Amygdala (tissue), 56 donors: ENCODE measurements at regions not wholly inside any gene's neighbourhood (a gene's known extent, or its start where the extent isn't known, plus 50 kb on each side); places are given as distances from the start of the nearest gene placed in this dataset.

Experiments used
- DNase-seq, 56 donors: peaks; one replicate each; lab custom pipeline; 2025; lab: John Stamatoyannopoulos, UW

DNA sequence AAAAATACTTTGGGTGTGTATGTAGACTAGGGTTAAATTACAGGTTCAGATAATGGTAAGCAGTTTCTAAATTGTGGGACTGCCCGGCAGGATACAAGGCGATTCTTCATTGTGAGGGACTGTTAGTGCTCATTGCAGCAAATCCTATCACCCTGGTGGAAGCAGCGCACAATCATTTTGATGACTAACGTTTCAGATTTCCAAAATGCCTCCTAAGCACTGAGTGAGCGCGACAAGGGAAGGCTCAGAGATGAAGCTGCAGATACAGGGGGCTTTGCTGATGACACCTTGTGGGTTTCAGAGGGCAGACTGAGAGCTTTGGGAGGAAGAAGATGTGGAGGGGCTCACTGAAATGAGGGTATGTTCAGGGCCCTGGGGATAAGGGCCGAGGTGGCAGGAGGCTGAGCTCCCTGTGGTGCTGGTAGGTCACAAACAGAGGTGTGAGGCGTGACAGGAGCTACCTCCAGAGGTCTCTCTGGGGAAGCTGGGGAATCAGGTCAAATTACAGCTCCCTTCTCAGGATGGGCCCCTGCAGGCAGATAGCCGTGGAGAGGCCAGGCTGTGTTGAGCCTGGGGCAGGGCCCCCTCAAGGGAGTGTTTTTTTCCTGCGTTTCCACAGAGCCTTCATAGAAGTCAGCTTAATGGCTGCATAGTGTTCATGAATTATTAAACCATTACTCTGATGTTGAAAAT is 84.5 kb upstream of the FYN start:
- no peak for DNase-seq

GRCh38 chr6:111958534-111958933 is 85.3 kb upstream of the FYN start:
- DNase-seq, result no peak

DNA sequence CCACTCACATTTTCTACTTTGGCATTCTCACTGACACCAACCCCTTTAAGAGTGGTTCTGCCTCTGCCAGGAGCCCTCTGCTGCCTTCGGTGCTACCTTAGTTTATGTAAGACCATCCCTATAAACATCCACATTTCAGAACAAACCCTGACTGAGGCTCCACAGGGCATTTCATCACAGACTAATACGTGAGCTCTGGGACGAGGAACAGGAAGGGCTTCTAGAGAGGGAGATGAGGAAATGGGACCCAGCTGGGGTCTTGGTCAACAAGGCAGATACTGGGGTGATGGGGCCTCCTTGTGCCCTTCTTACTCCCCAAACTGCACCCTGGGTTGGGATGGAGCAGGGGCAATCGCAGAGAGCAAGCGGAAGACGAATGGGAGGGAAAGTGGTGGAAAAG is 86.5 kb upstream of the FYN start:
- DNase-seq, result no peak

- DNase-seq, result no peak
Measured at GRCh38 chr6:111967131-111967530, 86.8 kb upstream of the CCN6 start.

- no peak for DNase-seq
Measured at GRCh38 chr6:111970426-111970825, 83.5 kb upstream of the CCN6 start.

GRCh38 chr6:111971181-111971841 is 82.6 kb upstream of the CCN6 start:
- no peak for DNase-seq

DNA sequence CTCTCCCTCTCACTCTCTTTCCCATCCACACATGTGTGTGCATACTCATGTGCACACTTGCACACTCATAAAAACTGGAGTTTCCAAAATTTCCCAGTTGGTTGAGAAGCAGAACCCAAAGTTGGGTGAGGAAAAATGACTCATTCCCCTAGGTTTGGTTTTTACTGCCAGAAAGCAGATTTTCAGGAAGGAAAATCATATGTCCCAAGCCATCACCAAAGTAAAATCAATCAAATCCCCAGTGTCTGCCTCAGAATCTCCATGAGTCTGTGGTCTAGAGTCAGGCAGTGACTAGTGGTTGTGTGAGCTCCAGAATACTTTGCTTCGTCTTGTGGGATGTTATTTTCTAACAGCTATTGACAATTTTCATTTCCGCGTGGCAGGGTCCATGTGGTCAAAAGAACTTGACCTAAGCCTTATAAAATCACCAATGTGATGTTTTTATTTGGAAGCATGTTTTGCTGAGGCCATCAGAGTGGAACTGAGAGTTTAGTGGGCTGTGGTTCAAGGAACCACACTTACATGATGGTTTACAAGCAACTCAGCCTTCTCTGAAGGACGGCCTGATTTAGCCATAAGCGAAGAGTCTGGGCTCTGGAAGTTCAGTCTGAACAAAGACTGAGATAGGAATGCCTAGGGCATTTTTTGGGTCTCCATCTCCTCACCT is 81.9 kb upstream of the CCN6 start:
- DNase-seq, result no peak

DNA sequence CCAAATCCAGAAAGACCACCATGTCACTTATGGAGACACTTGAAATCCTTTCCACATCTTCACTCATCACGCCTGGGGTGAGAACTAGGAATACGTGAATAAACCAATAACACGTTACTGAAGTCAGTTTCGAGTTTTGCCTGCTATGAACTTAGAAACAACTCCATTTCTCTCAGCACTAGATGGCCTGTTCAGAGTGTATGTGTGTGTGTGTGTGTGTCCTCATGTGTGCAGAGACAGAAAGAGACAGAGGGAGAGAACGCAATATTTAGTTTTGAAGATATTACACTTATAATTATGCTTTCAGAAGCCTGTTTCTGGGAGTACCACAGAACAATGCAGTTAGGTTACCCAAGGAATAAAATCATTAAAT is 81.2 kb upstream of the CCN6 start:
- DNase-seq, result no peak

DNA sequence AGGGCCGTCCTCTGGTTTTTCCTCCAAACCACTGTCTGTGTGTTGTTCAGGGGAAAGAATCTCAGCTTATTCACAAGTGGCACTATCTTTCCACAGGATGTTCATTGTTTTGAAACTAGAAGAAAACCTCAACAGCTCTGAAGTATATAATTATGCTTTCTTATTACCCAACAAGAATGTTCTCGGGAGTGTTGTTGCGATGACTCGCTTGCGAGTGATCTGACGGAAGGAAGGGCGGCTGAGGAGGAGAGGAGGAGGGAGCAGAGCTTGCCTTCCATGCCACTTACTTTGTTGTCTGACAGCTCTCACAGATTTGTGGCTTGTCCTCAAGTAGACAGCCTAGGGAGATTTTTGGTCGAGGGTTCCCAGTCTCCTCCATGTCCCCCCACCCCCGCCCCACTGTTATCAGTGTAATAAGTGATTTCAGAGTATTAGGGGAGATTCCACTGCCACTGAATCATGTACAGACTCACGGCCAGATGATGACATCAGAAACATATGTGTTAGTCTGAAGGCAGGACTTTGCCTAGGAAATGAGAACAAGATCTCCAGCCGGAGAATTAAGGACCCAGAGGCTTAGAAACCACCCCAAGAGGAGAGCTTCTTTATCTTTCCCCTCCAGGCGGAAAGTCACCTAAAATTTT is 80.7 kb upstream of the CCN6 start:
- no peak for DNase-seq

- DNase-seq, result no peak
Measured at GRCh38 chr6:111973927-111974639, 79.8 kb upstream of the CCN6 start.

DNA sequence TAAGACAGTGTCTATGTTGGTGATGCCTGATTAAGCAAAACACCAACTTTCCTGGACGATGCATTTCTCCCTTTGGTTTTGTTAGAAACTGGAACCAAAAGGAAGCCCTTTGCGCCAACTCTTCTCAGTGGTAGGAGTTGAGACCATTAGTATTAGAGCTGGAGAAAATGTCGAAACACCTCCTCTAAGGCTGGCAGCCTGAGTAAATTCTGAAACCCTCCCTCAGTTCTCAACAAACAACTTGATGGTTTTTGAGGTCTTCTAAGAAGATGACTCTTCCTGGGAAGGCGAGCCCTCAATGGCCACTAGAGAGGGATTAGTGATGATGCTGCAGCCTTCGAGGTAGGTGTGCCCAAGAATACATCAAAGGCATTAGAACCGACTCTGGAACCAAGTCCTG is 78.4 kb upstream of the CCN6 start:
- no peak for DNase-seq

- DNase-seq, result no peak
Measured at GRCh38 chr6:111976139-111976538, 77.8 kb upstream of the CCN6 start.

- no peak for DNase-seq
Measured at GRCh38 chr6:111978532-111979149, 75.3 kb upstream of the CCN6 start.

GRCh38 chr6:111979633-111980032 is 74.3 kb upstream of the CCN6 start:
- no peak for DNase-seq

DNA sequence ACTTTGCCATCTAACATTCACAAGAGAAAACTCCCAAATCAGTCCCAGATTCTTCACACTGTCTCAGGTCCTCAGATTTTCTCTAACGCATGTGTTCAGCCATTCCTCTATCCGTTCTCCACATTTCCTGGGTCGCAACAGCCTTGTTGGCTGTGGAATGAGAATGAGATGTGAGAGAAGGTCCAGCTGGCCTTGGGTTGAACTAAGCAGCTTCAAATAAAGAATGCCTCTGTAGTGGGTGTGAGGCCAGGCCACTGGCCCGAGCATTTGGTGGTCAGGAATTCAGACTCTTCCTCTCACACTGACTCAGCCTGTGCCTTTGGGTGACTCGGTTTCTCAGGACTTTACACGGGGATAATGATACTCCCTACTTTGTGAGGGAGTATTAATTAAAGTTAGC is 73.8 kb upstream of the CCN6 start:
- no peak for DNase-seq

- no peak for DNase-seq
Measured at GRCh38 chr6:111980971-111981840, 72.7 kb upstream of the CCN6 start.

GRCh38 chr6:111982681-111983080 is 71.2 kb upstream of the CCN6 start:
- no peak for DNase-seq

GRCh38 chr6:111983193-111983592 is 70.7 kb upstream of the CCN6 start:
- no peak for DNase-seq

GRCh38 chr6:111984081-111984480 is 69.8 kb upstream of the CCN6 start:
- no peak for DNase-seq
